Lung microvascular endothelial cell (primary cell): ENCODE measurements at regions not wholly inside any gene's neighbourhood (a gene's known extent, or its start where the extent isn't known, plus 50 kb on each side); places are given as distances from the start of the nearest gene placed in this dataset.
"Not testable (repeated sequence)": the region's sequence is repeated elsewhere in the genome, so short reads cannot be mapped to it uniquely, and the experiment has no call there.

Experiments
- DNase-seq, 2 donors: peaks; one replicate each; pipeline versions ENCODE4 v3.0.0 to v3.0.0-alpha.2; 2010; ENCODE audit warnings: low read depth in 2 of 2

DNA sequence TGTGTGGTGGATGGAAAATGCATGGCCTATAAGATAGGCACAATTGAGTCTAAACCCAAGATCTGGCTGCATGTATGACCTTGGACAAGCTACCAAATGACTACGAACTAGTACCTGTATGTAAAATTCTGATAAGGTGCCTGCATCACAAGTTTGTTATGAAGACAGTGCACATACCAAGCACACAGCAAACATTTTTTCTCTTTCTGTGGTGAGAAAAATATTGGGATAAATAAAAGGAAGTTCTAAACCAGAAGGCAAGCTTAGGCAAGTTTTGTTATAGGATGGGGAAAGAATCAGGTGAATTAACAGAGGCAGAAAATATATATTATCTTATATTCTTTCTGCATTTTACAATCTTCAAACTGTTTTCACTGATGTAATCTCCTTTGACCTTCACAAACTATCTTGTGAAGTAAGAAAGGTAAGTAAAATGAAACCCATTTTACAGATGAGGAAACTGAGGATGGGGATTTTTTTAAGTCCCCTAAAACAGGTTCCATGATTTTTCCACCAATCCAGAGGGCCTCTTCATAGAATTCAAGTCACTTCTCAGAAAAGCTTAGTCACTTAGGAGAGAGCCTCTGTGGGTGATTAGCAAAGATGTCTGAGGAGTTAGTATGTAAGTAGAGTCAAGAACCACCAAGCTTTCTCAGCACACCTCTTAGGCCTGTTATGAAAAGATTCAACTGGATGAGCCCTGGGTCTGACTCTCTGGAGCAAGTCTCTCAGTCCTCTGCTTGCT, 132.0 kb upstream of the RAP1B start:
- no peak for DNase-seq

GRCh38 chr12:68479261-68479895, 131.3 kb upstream of the RAP1B start:
- DNase-seq = no peak

- no peak for DNase-seq
Observed at GRCh38 chr12:68479896-68480291, 130.8 kb upstream of the RAP1B start.

- no peak for DNase-seq
Observed at GRCh38 chr12:68480526-68480925, 130.2 kb upstream of the RAP1B start.

- DNase-seq = no peak
Observed at GRCh38 chr12:68481181-68481941, 129.3 kb upstream of the RAP1B start.

DNA sequence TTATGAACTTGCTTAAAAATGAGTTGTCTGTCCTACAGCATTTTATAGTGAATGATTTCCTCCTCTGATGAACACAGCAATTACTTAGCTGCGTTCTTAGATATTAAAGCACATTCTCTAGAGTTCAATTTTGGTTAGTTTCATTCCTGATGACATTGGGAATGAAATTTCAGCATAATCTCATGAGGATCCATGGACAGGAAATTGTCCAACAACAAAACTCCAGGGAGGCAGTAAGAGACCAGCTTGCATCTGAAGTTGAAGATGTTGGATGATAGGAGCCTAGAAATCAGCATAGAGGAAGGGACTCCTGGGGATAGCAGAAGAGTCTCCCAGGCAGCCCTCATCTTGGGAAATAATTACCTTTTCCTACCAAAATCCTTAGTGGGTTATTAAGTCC, 128.7 kb upstream of the RAP1B start:
- DNase-seq = no peak

DNA sequence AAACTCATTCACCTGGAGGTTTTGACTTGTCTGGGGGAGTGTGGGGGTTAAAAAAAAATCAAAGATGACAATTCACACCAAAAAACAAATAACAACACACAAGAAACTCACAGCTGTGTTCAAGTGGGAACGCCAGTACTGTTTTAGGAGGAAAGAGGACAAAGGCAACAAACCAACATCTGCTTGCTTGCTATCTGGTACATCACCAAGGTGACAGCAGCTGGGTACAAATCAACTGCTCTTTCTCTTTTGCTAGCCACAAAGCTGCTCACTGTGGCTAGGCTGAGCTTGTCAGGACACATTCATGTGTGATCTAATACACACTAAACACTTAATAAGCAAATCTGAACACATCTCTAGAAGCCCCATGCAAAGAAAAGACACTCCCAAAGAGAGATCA, 128.0 kb upstream of the RAP1B start:
- DNase-seq = no peak

DNA sequence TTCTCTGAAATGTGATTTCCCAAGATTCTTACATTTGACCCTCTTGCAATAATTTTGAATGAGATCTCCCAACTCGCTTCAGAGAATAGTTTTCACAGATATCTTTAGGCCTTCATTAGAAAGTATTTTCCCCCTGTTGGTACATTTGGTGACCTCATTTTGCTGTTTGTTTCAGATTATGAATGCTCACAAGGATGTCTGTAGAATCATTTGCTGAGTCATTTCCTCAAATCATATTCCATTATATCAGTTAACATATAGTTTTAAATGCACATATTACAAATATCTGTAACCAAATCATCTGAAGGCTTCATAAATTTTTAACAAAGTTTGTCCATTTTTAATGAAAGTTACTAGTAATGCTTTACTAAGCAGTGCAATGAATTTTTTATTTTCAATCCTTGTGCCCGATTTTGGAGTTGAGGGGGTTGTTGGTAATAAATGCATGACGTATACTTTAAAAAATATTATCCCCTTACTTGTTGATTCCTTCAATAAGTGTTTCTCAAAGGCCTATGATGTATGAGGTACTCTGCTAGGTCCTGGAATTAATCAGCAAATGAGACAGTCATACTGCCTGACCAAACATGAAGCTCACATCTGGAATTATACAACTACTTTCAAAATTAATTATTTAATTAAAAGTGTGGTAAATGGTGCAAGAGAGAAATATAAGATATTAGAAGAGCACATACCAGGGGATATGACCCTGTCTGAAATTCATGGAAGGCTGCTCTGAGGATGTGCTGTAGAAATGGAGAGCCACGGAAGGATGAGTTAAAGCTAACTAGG, 126.9 kb upstream of the RAP1B start:
- DNase-seq = peak; percentile 46 to 75

GRCh38 chr12:68484578-68484977, 126.1 kb upstream of the RAP1B start:
- not testable (repeated sequence) for DNase-seq

GRCh38 chr12:68486449-68486848, 124.2 kb upstream of the RAP1B start:
- not testable (repeated sequence) for DNase-seq

DNA sequence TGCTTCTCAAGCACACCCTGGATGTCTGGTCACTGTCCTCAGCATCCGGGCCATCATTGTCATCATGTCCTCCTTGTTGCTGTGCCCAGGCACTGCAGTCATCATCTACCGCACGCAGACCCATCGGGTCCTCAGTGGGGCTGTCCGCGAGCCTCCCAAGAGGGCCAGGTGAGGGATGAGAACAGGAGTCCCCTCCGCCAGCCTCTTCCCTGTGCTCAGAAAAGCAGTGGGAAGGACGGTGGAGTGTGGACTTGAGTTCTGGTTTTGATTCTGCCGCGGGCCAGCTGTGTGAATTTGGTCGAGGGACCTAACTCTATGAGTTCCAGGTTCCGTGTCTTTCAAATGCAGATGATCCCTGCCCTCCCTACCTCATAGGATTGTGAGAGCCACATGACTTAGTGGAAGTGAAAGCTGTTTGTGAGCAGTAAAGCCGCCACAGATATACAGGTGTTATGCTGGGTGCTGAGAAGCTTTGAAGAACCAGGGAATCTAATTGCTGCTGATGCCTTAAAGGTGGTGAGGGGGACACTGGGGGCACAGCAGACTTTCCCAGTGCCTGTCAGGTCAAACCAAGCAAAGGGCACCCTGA, 122.9 kb upstream of the RAP1B start:
- no peak for DNase-seq

- DNase-seq = no peak
Observed at GRCh38 chr12:68489273-68489672, 121.4 kb upstream of the RAP1B start.

DNA sequence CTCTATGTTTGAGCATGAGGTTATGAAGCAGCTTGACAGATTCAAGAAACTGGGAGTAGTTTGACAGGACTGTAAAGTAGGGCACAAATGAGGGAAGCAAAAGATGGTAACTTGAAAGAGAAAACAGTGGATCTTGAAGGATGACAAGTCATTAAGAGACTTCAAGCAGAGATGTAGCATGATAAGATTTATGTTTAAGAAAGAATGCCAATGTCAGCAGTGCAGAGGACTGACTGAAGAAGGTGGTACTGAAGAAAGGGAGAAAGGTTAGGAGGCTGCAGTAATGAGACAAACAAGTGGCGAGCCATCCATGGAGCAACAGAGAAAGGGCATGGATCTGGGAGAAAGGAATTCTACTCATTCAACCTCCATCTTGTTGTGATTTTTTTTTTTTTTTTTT, 120.2 kb upstream of the RAP1B start:
- no peak for DNase-seq

DNA sequence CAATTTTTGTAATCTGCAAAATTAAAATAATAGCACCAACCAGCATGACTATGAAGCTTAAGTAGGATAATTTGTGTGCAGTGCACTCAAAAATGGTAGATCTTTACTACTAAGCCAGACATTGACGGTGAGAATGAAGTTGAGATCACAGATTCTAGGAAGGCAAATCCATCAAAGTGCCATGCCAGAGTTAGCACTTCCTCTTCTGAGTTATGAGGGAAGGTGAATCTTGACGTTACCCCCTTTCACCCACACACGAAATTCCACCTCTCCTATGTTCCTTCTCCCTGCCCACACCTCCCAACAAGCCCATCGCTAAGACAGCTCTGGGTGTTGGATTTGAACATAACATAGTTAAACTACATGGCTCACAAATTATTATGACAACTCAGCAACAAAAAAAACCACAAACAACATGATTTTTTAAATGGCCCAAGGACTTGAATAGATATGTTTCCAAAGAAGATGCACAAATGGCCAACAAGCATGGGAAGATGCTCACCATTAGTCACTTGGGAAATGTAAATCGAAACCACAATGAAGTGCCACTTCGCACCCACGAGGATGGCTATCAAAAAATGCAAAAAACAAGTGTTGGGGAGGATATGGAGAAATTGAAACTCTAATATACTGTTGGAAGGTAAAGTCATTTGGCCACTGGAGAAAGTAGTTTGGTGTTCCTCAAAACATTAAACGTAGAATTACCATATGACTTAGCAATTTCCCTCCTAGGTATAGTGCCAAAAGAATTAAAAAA, 119.3 kb upstream of the RAP1B start:
- no peak for DNase-seq

GRCh38 chr12:68495336-68496070, 115.2 kb upstream of the RAP1B start:
- peak in 1 of 2 donors; percentile 89 for DNase-seq

DNA sequence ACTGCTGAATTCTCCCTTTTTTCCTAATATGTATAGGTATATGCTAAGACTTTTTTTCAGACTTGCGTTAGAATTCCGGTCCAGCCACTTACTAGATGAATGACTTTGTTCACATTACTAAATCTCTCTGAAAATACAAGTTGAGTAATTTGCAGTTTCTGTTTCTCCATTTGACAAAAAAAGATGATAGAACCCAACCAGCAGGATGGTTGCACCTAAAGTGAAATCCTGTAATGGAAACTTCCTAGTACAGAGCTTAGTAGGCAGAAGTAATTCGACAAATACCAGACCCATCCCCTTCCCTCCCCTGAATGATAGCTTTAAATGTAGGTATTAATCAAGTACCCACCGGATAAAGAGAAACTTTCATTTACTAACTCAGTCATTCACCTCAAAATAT, 113.6 kb upstream of the RAP1B start:
- DNase-seq = no peak

GRCh38 chr12:68497702-68498101, 113.0 kb upstream of the RAP1B start:
- DNase-seq = peak in 1 of 2 donors; percentile 93

- DNase-seq = no peak
Observed at GRCh38 chr12:68498736-68499135, 112.0 kb upstream of the RAP1B start.

- DNase-seq = no peak
Observed at GRCh38 chr12:68499616-68500015, 111.1 kb upstream of the RAP1B start.

DNA sequence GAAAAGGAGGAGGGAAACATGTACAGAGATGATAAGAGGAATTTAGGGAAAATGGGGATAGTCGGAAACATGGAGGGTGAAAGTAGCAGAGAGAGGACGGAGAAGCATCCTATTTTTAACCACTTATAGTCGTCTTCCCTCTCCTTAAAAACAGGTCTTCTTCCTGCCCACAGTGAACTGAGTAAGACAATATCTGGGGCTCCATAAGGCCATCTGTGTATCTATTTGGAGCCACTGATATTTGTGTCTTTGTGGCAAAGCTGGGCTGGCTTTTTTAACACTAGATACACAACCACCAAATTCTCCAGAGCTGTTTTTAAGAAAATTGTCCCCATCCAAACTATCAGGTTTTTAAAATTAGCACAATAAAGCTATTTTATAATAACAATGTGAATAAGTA, 109.5 kb upstream of the RAP1B start:
- no peak for DNase-seq
